RWPE1 (cell line): ENCODE measurements at regions not wholly inside any gene's neighbourhood (a gene's known extent, or its start where the extent isn't known, plus 50 kb on each side); places are given as distances from the start of the nearest gene placed in this dataset.

ENCODE experiments used
- CTCF ChIA-PET: fragments of 350-600 bp; sonication (Branson Sonifier 250); formaldehyde crosslinking; extraction: SDS; loops from one replicate; lab custom pipeline; 2021; lab: Yijun Ruan, JAX
- POLR2A ChIA-PET: fragments of 400-600 bp; formaldehyde crosslinking; extraction: SDS; loops from one replicate; lab custom pipeline; 2020; ENCODE audit warnings: antibody characterized with exemption; ENCODE audit not compliant: low non-redundant PET; lab: Yijun Ruan, JAX
- DNase-seq: peaks from one replicate; pipeline ENCODE4 v3.0.0; 2012; ENCODE audit warnings: low spot score
- H3K27ac ChIP-seq: fragments of 450-650 bp; 2 replicates; pipeline ENCODE4 v1.5.1; 2017
- CTCF ChIP-seq: fragments of 450-650 bp; conservative IDR thresholded peaks from 2 replicates; pipeline ENCODE4 v1.5.1; 2017; ENCODE audit warnings: low read depth, mild to moderate bottlenecking

GRCh38 chr15:72864681-72865080 is 81.1 kb upstream of the ADPGK start:
- DNase-seq: no peak
- no peak overlapping the region for H3K27ac ChIP-seq
- ChIA-PET POLR2A (no interaction called here), CTCF (no interaction called here)
- TF ChIP-seq CTCF: no peak

GRCh38 chr15:72861354-72861910 is 77.9 kb upstream of the ADPGK start:
- H3K27ac ChIP-seq: no peak overlapping the region
- ChIA-PET CTCF (interaction anchor here (0.6 kb wide), 1 partner anchor 656 kb away, joined by 6 read pairs; no protein-coding TSS in a partner anchor), POLR2A (no interaction called here)
- DNase-seq: no peak
- no peak for TF ChIP-seq CTCF

- POLR2A ChIA-PET: no interaction called here
- H3K27ac ChIP-seq: no peak overlapping the region
- CTCF ChIA-PET: no interaction called here
- no peak for DNase-seq
- no peak for TF ChIP-seq CTCF
Observed at GRCh38 chr15:72859757-72860145, 76.2 kb upstream of the ADPGK start.

GRCh38 chr15:72859017-72859756 is 75.6 kb upstream of the ADPGK start:
- CTCF ChIA-PET: no interaction called here
- POLR2A ChIA-PET: no interaction called here
- no peak for TF ChIP-seq CTCF
- no peak overlapping the region for H3K27ac ChIP-seq
- DNase-seq: no peak

GRCh38 chr15:72858205-72858604 is 74.6 kb upstream of the ADPGK start:
- ChIA-PET CTCF (no interaction called here), POLR2A (no interaction called here)
- TF ChIP-seq CTCF: no peak
- no peak for DNase-seq
- no peak overlapping the region for H3K27ac ChIP-seq

GRCh38 chr15:72857331-72858063 is 73.9 kb upstream of the ADPGK start:
- ChIA-PET POLR2A (no interaction called here), CTCF (no interaction called here)

More at GRCh38 chr15:72857331-72858063, 73.9 kb upstream of the ADPGK start:
- DNase-seq: no peak
- TF ChIP-seq CTCF: no peak
- no peak overlapping the region for H3K27ac ChIP-seq
